CD14-positive monocyte (primary cell): ENCODE measurements at regions not wholly inside any gene's neighbourhood (a gene's known extent, or its start where the extent isn't known, plus 50 kb on each side); places are given as distances from the start of the nearest gene placed in this dataset.

Experiments used
- DNase-seq, 3 donors: peaks; one replicate each; pipeline ENCODE4 v3.0.0-alpha.2; 2011 to 2022
- H2AFZ ChIP-seq: 2 replicates; pipeline ENCODE4 v1.6.0; 2012; ENCODE audit warnings: mild to moderate bottlenecking, low read depth, low read length, inconsistent platforms; ENCODE audit not compliant: insufficient read depth, poor library complexity, severe bottlenecking
- H3K27ac ChIP-seq, 2 donors: 1 replicate in 1 of 2; 2 replicates in 1 of 2; pipeline ENCODE4 v1.5.1; 2012 to 2013; ENCODE audit warnings: low read length in 2 of 2, control low read depth in 1 of 2, inconsistent platforms in 1 of 2, low read depth in 1 of 2, mild to moderate bottlenecking in 1 of 2
- H3K27me3 ChIP-seq, 2 donors: one replicate each; pipeline versions ENCODE4 v1.6.0 to v1.6.1; 2011 to 2013; ENCODE audit warnings: low read length in 2 of 2; ENCODE audit not compliant: control insufficient read depth in 2 of 2, insufficient read depth in 2 of 2
- H3K36me3 ChIP-seq, 2 donors: replicated peaks in 1 of 2; 1 replicate in 1 of 2; 2 replicates in 1 of 2; pipeline versions ENCODE4 v1.5.1 to v1.6.1; 2012 to 2013; ENCODE audit warnings: low read length in 2 of 2, control low read depth in 1 of 2, inconsistent platforms in 1 of 2, mild to moderate bottlenecking in 1 of 2; ENCODE audit not compliant: insufficient read depth in 2 of 2, control insufficient read depth in 1 of 2
- H3K4me1 ChIP-seq, 2 donors: 1 replicate in 1 of 2; 2 replicates in 1 of 2; pipeline versions ENCODE4 v1.5.1 to v1.6.1; 2012 to 2013; ENCODE audit warnings: low read length in 2 of 2, control low read depth in 1 of 2, inconsistent platforms in 1 of 2, mild to moderate bottlenecking in 1 of 2, moderate library complexity in 1 of 2; ENCODE audit not compliant: insufficient read depth in 2 of 2, control insufficient read depth in 1 of 2
- H3K4me2 ChIP-seq: replicated peaks from 2 replicates; pipeline ENCODE3; 2012; ENCODE audit warnings: low read length, moderate library complexity, mild to moderate bottlenecking; ENCODE audit not compliant: poor library complexity, severe bottlenecking; ENCODE audit errors: extremely low read depth
- H3K4me3 ChIP-seq, 3 experiments: fragments of 200-600 bp in 1 of 3; sonication (generic) in 1 of 3; replicated peaks in 1 of 3; 1 replicate in 2 of 3; 2 replicates in 1 of 3; pipeline ENCODE4 v1.5.1; 2011 to 2013; ENCODE audit warnings: low read length in 3 of 3, mild to moderate bottlenecking in 3 of 3, control low read depth in 2 of 3, low read depth in 2 of 3, inconsistent platforms in 1 of 3, moderate library complexity in 1 of 3
- H3K79me2 ChIP-seq: 2 replicates; pipeline ENCODE4 v1.6.0; 2012; ENCODE audit warnings: mild to moderate bottlenecking, control low read depth, inconsistent platforms, low read length, moderate library complexity; ENCODE audit not compliant: insufficient read depth
- H3K9ac ChIP-seq: 2 replicates; pipeline ENCODE4 v1.6.0; 2017; ENCODE audit warnings: low read length, mild to moderate bottlenecking; ENCODE audit not compliant: insufficient read depth, poor library complexity, severe bottlenecking
- H3K9me3 ChIP-seq, 2 donors: replicated peaks in 1 of 2; 1 replicate in 1 of 2; 2 replicates in 1 of 2; pipeline versions ENCODE4 v1.5.1 to v1.6.1; 2012 to 2013; ENCODE audit warnings: low read length in 2 of 2, control low read depth in 1 of 2; ENCODE audit not compliant: control insufficient read depth in 1 of 2, insufficient read depth in 1 of 2
- H4K20me1 ChIP-seq: 2 replicates; pipeline ENCODE4 v1.6.0; 2012; ENCODE audit warnings: mild to moderate bottlenecking, low read length, control low read depth, moderate library complexity; ENCODE audit not compliant: insufficient read depth
- H3K27ac Mint-ChIP-seq, 7 donors: one replicate each; pipeline ENCODE4 v1.8.0; 2020; ENCODE audit warnings: mild to moderate bottlenecking in 7 of 7, mixed read lengths in 7 of 7, moderate library complexity in 6 of 7, inconsistent platforms in 2 of 7
- H3K27me3 Mint-ChIP-seq, 3 donors: one replicate each; pipeline ENCODE4 v1.8.0; 2021 to 2022; ENCODE audit warnings: low read depth in 3 of 3, mild to moderate bottlenecking in 3 of 3, mixed read lengths in 3 of 3, moderate library complexity in 3 of 3, inconsistent platforms in 1 of 3
- H3K36me3 Mint-ChIP-seq, 2 donors: one replicate each; pipeline ENCODE4 v1.8.0; 2020; ENCODE audit warnings: mixed read lengths in 2 of 2, inconsistent platforms in 1 of 2, mild to moderate bottlenecking in 1 of 2
- H3K4me1 Mint-ChIP-seq: one replicate; pipeline ENCODE4 v1.8.0; 2020; ENCODE audit warnings: mild to moderate bottlenecking, mixed read lengths
- H3K4me3 Mint-ChIP-seq, 2 donors: one replicate each; pipeline ENCODE4 v1.8.0; 2020; ENCODE audit warnings: mild to moderate bottlenecking in 2 of 2, mixed read lengths in 2 of 2, moderate library complexity in 1 of 2
- H3K9me3 Mint-ChIP-seq, 7 donors: one replicate each; pipeline ENCODE4 v1.8.0; 2020 to 2022; ENCODE audit warnings: mixed read lengths in 7 of 7, mild to moderate bottlenecking in 6 of 7, moderate library complexity in 6 of 7, inconsistent platforms in 2 of 7
- CTCF ChIP-seq: fragments of 200-600 bp; IDR thresholded peaks from one replicate; pipeline ENCODE4 v1.8.0; 2022; ENCODE audit warnings: antibody characterized with exemption, mild to moderate bottlenecking
- WGBS: methylation state at CpG from one replicate; pipeline ENCODE4 v1.1.5; 2013; ENCODE audit warnings: missing lambda C conversion rate; ENCODE audit not compliant: insufficient coverage; 5-methylcytosine and 5-hydroxymethylcytosine counted together
- intact Hi-C, 2 donors: fragments of 100-400 bp; cut with micrococcal nuclease; formaldehyde crosslinking; loops; one replicate each; pipeline versions ENCODE4 v1.15.0 to v1.15.1; 2023

GRCh38 chr5:88647901-88648300, 235.1 kb downstream of the MEF2C start:
- H3K9ac ChIP-seq: no peak overlapping the region
- no peaks in the 10 kb centered on the region for H3K36me3 Mint-ChIP-seq
- H3K4me1 Mint-ChIP-seq: no peaks in the 10 kb centered on the region
- H3K79me2 ChIP-seq: no peaks in the 10 kb centered on the region
- H3K4me3 ChIP-seq: no peak overlapping the region
- H3K27ac Mint-ChIP-seq: no peak overlapping the region
- H3K9me3 ChIP-seq: no peaks in the 10 kb centered on the region
- no peak overlapping the region for H3K4me3 Mint-ChIP-seq
- no peaks in the 10 kb centered on the region for H4K20me1 ChIP-seq
- H3K27ac ChIP-seq: no peak overlapping the region
- no peak for DNase-seq
- H2AFZ ChIP-seq: no peak overlapping the region
- no peaks in the 10 kb centered on the region for H3K36me3 ChIP-seq
- no peak for TF ChIP-seq CTCF
- H3K9me3 Mint-ChIP-seq: no peaks in the 10 kb centered on the region
- intact Hi-C loops: no loop called here
- H3K27me3 Mint-ChIP-seq: peaks cover 6 to 27% (median 25%) of the 10 kb centered on the region in 3 donors
- H3K4me2 ChIP-seq: no peak overlapping the region
- peaks cover 6 to 11% of the 10 kb centered on the region in 2 donors for H3K27me3 ChIP-seq
- no peaks in the 10 kb centered on the region for H3K4me1 ChIP-seq
- no CpG with 5 or more reads among the region's 2 CpGs for WGBS

GRCh38 chr5:88646866-88647265, 236.1 kb downstream of the MEF2C start:
- Mint-ChIP-seq H3K4me3 (no peak overlapping the region), H3K27me3 (peaks cover 6 to 22% (median 19%) of the 10 kb centered on the region in 3 donors), H3K36me3 (no peaks in the 10 kb centered on the region), H3K9me3 (no peaks in the 10 kb centered on the region), H3K27ac (no peak overlapping the region), H3K4me1 (no peaks in the 10 kb centered on the region)
- Histone ChIP-seq H2AFZ (no peak overlapping the region), H3K79me2 (no peaks in the 10 kb centered on the region), H3K4me3 (no peak overlapping the region), H3K27ac (no peak overlapping the region), H3K4me2 (no peak overlapping the region), H3K9me3 (no peaks in the 10 kb centered on the region), H3K36me3 (no peaks in the 10 kb centered on the region), H3K4me1 (no peaks in the 10 kb centered on the region), H3K9ac (no peak overlapping the region), H3K27me3 (peaks cover 6 to 10% of the 10 kb centered on the region in 2 donors), H4K20me1 (no peaks in the 10 kb centered on the region)
- TF ChIP-seq CTCF: no peak
- no CpG with 5 or more reads among the region's 1 CpG for WGBS
- intact Hi-C loops: no loop called here
- DNase-seq: no peak
